Neural progenitor cell (in vitro differentiated cells): ENCODE measurements at regions not wholly inside any gene's neighbourhood (a gene's known extent, or its start where the extent isn't known, plus 50 kb on each side); places are given as distances from the start of the nearest gene placed in this dataset.

Experiments used
- CTCF ChIP-seq: fragments of 200-600 bp; sonication (generic); IDR thresholded peaks from 2 replicates; pipeline ENCODE4 v1.5.1; 2017; ENCODE audit warnings: antibody characterized with exemption, mild to moderate bottlenecking
- EZH2phosphoT487 ChIP-seq: fragments of 200-600 bp; sonication (generic); IDR thresholded peaks from 2 replicates; pipeline ENCODE4 v1.6.1; 2017; ENCODE audit warnings: antibody characterized with exemption

GRCh38 chr13:76634431-76635191 is 251.6 kb downstream of the KCTD12 start:
- TF ChIP-seq CTCF (no peak), EZH2phosphoT487 (no peak)
